NT2/D1 (cell line): ENCODE measurements at regions not wholly inside any gene's neighbourhood (a gene's known extent, or its start where the extent isn't known, plus 50 kb on each side); places are given as distances from the start of the nearest gene placed in this dataset.

ENCODE experiments used
- SUZ12 ChIP-seq: IDR thresholded peaks from 2 replicates; pipeline ENCODE4 v1.6.1; 2011; ENCODE audit not compliant: insufficient read length, insufficient read depth; ENCODE audit errors: extremely low read depth
- YY1 ChIP-seq: IDR thresholded peaks from 2 replicates; pipeline ENCODE4 v1.6.1; 2011; ENCODE audit not compliant: insufficient read length, insufficient read depth
- ZNF274 ChIP-seq: IDR thresholded peaks from 2 replicates; pipeline ENCODE4 v1.6.1; 2011; ENCODE audit warnings: mild to moderate bottlenecking, low read depth, low read length

GRCh38 chr12:75943730-75944096 lies 87.9 kb downstream of the PHLDA1 start:
- TF ChIP-seq ZNF274 (no peak), SUZ12 (no peak), YY1 (no peak)
